ENCODE measurements at regions not wholly inside any gene's neighbourhood (a gene's known extent, or its start where the extent isn't known, plus 50 kb on each side); places are given as distances from the start of the nearest gene placed in this dataset.
"Not testable (repeated sequence)": the region's sequence is repeated elsewhere in the genome, so short reads cannot be mapped to it uniquely, and the experiment has no call there.

DNA sequence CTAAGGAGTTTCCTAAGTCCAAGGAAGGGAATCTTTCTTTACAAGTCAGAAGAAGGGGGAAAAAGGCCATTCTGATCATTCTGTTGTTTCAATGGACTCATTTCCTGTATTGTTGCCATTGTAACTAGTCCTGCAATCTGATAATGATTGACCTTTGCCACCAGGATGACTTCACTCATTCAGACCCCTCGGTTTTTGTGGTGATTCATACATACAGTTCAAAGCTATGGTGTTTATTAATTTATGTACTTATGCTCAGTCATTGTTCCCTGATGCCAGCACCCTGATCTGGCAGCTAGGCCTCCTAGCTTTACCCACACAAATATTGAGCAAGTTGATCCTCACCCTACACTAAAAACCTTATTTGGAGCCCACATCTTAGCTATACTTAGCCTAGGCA is 57.6 kb upstream of the ZNF519 start:
- no peak for DNase-seq (ENCODE audit: low read depth)

- DNase-seq (ENCODE audit: low read depth): not testable (repeated sequence)
Measured at GRCh38 chr18:14188751-14189406, 56.6 kb upstream of the ZNF519 start.
